PC-3 (cell line): ENCODE measurements at regions not wholly inside any gene's neighbourhood (a gene's known extent, or its start where the extent isn't known, plus 50 kb on each side); places are given as distances from the start of the nearest gene placed in this dataset.

Experiments
- EZH2 ChIP-seq: fragments of 300-600 bp; sonication (generic); IDR thresholded peaks from one replicate; pipeline ENCODE4 v1.6.1; 2017; ENCODE audit warnings: antibody characterized with exemption, mild to moderate bottlenecking, low read length; ENCODE audit not compliant: unreplicated experiment
- TF ChIP-seq, protein P1 (sequence below): fragments of 300-600 bp; sonication (generic); conservative IDR thresholded peaks from 2 replicates; pipeline ENCODE4 v1.5.1; 2017; ENCODE audit warnings: antibody characterized with exemption, low read depth, mild to moderate bottlenecking, low read length

DNA sequence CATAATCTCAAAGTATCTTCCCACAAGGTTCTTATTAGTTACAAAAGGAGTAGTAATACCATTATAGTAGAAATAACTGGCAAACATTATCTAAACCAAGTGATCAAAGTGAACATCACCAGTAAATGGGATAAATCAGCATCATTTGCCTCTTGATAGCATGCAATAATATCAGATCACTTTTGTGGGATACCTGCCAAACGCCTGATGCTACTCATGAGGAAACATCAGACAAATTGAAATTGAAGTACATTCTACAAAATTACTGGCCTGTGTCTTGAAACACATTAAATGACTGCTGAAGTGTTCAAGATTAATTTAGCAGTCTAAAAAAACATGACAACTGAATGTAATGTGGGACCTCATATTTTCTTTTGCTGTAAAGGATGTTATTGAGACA is 208.1 kb downstream of the TINAG start:
- TF ChIP-seq, protein P1, sequence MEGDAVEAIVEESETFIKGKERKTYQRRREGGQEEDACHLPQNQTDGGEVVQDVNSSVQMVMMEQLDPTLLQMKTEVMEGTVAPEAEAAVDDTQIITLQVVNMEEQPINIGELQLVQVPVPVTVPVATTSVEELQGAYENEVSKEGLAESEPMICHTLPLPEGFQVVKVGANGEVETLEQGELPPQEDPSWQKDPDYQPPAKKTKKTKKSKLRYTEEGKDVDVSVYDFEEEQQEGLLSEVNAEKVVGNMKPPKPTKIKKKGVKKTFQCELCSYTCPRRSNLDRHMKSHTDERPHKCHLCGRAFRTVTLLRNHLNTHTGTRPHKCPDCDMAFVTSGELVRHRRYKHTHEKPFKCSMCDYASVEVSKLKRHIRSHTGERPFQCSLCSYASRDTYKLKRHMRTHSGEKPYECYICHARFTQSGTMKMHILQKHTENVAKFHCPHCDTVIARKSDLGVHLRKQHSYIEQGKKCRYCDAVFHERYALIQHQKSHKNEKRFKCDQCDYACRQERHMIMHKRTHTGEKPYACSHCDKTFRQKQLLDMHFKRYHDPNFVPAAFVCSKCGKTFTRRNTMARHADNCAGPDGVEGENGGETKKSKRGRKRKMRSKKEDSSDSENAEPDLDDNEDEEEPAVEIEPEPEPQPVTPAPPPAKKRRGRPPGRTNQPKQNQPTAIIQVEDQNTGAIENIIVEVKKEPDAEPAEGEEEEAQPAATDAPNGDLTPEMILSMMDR = no peak
- TF ChIP-seq EZH2 = no peak
